ENCODE measurements at regions not wholly inside any gene's neighbourhood (a gene's known extent, or its start where the extent isn't known, plus 50 kb on each side); places are given as distances from the start of the nearest gene placed in this dataset.

DNA sequence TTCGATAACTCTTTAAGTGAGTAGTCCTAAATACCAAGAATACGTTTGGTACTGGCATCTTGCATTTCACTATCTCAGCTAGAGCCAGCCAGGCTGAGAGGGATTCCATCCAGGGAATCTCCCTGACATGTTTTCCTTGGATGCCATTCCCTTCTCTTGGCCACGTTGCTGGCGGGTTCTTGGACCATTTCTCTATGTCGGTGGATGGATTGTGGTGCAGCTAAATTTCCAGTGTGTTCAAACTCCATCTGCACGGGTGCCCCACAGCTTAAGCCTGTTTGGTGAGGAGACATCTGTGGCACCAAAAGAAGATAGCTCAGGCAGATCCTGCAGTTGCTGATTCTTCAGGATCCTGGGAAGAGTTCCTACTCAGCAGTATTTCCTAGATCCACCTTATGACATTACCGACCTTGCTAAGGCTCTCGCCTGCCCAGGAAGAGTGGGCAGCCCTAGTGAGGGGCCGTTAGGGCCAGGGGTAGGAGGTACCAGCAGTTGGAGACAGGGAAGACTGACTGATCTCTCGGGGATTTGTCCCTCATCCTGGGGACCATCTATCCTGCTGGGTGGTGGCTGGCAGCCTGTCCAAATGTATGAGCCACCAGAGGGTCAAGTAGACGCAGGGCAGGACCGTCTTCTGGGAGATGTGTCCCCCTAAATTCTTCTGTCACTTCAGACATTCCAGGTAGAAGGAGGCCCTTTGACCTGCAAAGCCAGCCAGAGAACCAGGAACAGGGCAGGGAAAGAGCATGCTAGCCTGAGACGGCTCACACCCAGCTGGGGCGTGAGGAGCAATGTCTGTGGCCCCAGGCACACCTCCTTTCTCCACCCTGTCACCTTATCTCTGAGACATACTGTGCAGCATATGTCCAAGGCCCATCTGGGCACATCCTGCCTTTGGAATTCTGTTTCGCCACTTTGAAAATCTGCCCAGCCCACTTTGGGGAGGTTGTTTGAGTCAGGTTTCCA is 72.6 kb upstream of the CAPRIN2 start:
- TF ChIP-seq, protein P1, sequence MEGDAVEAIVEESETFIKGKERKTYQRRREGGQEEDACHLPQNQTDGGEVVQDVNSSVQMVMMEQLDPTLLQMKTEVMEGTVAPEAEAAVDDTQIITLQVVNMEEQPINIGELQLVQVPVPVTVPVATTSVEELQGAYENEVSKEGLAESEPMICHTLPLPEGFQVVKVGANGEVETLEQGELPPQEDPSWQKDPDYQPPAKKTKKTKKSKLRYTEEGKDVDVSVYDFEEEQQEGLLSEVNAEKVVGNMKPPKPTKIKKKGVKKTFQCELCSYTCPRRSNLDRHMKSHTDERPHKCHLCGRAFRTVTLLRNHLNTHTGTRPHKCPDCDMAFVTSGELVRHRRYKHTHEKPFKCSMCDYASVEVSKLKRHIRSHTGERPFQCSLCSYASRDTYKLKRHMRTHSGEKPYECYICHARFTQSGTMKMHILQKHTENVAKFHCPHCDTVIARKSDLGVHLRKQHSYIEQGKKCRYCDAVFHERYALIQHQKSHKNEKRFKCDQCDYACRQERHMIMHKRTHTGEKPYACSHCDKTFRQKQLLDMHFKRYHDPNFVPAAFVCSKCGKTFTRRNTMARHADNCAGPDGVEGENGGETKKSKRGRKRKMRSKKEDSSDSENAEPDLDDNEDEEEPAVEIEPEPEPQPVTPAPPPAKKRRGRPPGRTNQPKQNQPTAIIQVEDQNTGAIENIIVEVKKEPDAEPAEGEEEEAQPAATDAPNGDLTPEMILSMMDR (IDR thresholded peaks at IDR 0.05; ENCODE audit: low read depth, low read length, poor library complexity, severe bottlenecking): no peak
- TF ChIP-seq EZH2phosphoT487 (IDR thresholded peaks at IDR 0.05; ENCODE audit: borderline replicate concordance, low read length): no peak
